ENCODE measurements at regions not wholly inside any gene's neighbourhood (a gene's known extent, or its start where the extent isn't known, plus 50 kb on each side); places are given as distances from the start of the nearest gene placed in this dataset.

GRCh38 chr18:22607284-22607635, 189.5 kb upstream of the CTAGE1 start:
- BruUV-seq (replicated peaks): no TSS peak
- 38% methylated on average over 6 of the region's 6 CpGs for WGBS (ENCODE audit: insufficient coverage, insufficient replicate concordance, low lambda C conversion rate, missing lambda C conversion rate)
- in situ Hi-C loops (cut with MboI): loop anchor here (25.0 kb wide), 1 partner anchor 105 kb away; no protein-coding TSS in a partner anchor
- SMC1A ChIA-PET (ENCODE audit: uncharacterized antibody, unreplicated experiment): no interaction called here
- ATAC-seq (no peak), DNase-seq (ENCODE audit: low read depth, low spot score) (no peak), FAIRE-seq (no peak)
- no peak overlapping the region for H3K27ac ChIP-seq (ENCODE audit: control insufficient read depth, insufficient read depth)
- RAD21 ChIA-PET (ENCODE audit: unreplicated experiment): no interaction called here
- H3K4me3 ChIP-seq: no peak overlapping the region
- no peaks in the 10 kb centered on the region for H4K20me1 ChIP-seq (ENCODE audit: control insufficient read depth, insufficient read depth)
- POLR2A ChIA-PET: no interaction called here
- H3K79me2 ChIP-seq (ENCODE audit: control insufficient read depth, insufficient read depth, low read length): no peaks in the 10 kb centered on the region
- H3K36me3 ChIP-seq (ENCODE audit: control insufficient read depth in 2 of 2, insufficient read depth in 2 of 2, low read length in 1 of 2): no peaks in the 10 kb centered on the region
- no peaks in the 10 kb centered on the region; a peak in 1 of 4 replicates for H3K27me3 ChIP-seq (replicated peaks in 1 of 2; ENCODE audit: control insufficient read depth in 2 of 2, insufficient read depth in 2 of 2, low read length in 1 of 2)
- no peaks in the 10 kb centered on the region for H3K9me3 ChIP-seq (replicated peaks; ENCODE audit: control insufficient read depth, insufficient read depth, low read length)
- H2AFZ ChIP-seq (ENCODE audit: control insufficient read depth, low read depth, low read length): no peak overlapping the region
- intact Hi-C loops (cut with micrococcal nuclease; ENCODE audit: unreplicated experiment): loop anchor here (5.0 kb wide), 1 partner anchor 95 kb away; no protein-coding TSS in a partner anchor
- no peak overlapping the region for H3K9ac ChIP-seq (ENCODE audit: control insufficient read depth, insufficient read depth, low read length)
- H3K4me2 ChIP-seq (ENCODE audit: control insufficient read depth, insufficient read depth): no peak overlapping the region
- H3K4me1 ChIP-seq (ENCODE audit: control insufficient read depth, insufficient read depth, low read length): no peaks in the 10 kb centered on the region
- CTCF ChIA-PET: no interaction called here
- no peak for TF ChIP-seq LARP7 (IDR thresholded peaks at IDR 0.05)
- no peak for TF ChIP-seq PRDM15 (CRISPR knock-in tag; IDR thresholded peaks at IDR 0.05)
- no peak for TF ChIP-seq TCF7 (IDR thresholded peaks at IDR 0.05; ENCODE audit: borderline replicate concordance)
- TF ChIP-seq JUND (IDR thresholded peaks at IDR 0.05; ENCODE audit: low read depth, low read length): no peak
- TF ChIP-seq MEF2A (IDR thresholded peaks at IDR 0.05; ENCODE audit: insufficient read depth, low read depth, low read length): no peak

Measured in GM12878 (cell line).